ENCODE measurements at regions not wholly inside any gene's neighbourhood (a gene's known extent, or its start where the extent isn't known, plus 50 kb on each side); places are given as distances from the start of the nearest gene placed in this dataset.

- TF ChIP-seq EP300 (IDR thresholded peaks at IDR 0.05; ENCODE audit: low read depth in 2 of 2, low read length in 2 of 2), result no peak
- no peak for TF ChIP-seq EP300 (CRISPR knock-in tag; IDR thresholded peaks at IDR 0.05; ENCODE audit: borderline replicate concordance)
- no peak for TF ChIP-seq PAXIP1 (CRISPR knock-in tag; conservative IDR thresholded peaks at IDR 0.05)
- TF ChIP-seq SOX13 (IDR thresholded peaks at IDR 0.05), result no peak
- TF ChIP-seq SOX13 (CRISPR knock-in tag; conservative IDR thresholded peaks at IDR 0.05 in 1 of 2, IDR thresholded peaks at IDR 0.05 in 1 of 2), result no peak
- no peak for TF ChIP-seq ZNF772 (CRISPR knock-in tag; IDR thresholded peaks at IDR 0.05)
- no peak for TF ChIP-seq PBX2 (CRISPR knock-in tag; IDR thresholded peaks at IDR 0.05)
Observed at GRCh38 chr12:71283883-71284282, 126.1 kb upstream of the TSPAN8 start (continued).

GRCh38 chr12:71282925-71283324 lies 125.1 kb upstream of the TSPAN8 start:
- ATAC-seq, result no peak
- 16% methylated on average over 5 of the region's 5 CpGs for WGBS (ENCODE audit: low lambda C conversion rate)
- TF ChIP-seq NFE2L1 (CRISPR knock-in tag; IDR thresholded peaks at IDR 0.05; ENCODE audit: borderline replicate concordance) (no peak), ZNF616 (CRISPR knock-in tag; IDR thresholded peaks at IDR 0.05; ENCODE audit: low read depth) (no peak), ZBTB37 (CRISPR knock-in tag; IDR thresholded peaks at IDR 0.05) (no peak), ZNF124 (CRISPR knock-in tag; IDR thresholded peaks at IDR 0.05) (no peak), ZZZ3 (CRISPR knock-in tag; IDR thresholded peaks at IDR 0.05; ENCODE audit: borderline replicate concordance) (no peak), LRRFIP1 (CRISPR knock-in tag; conservative IDR thresholded peaks at IDR 0.05) (no peak), ELF3 (CRISPR knock-in tag; IDR thresholded peaks at IDR 0.05) (no peak)

More at GRCh38 chr12:71282925-71283324, 125.1 kb upstream of the TSPAN8 start:
- H3K4me1 ChIP-seq (ENCODE audit: insufficient read depth, low read length), result no peaks in the 10 kb centered on the region
- H3K9ac ChIP-seq (ENCODE audit: insufficient read depth, low read depth, low read length), result no peak overlapping the region
- BruUV-seq (replicated peaks), result no TSS peak
- no peaks in the 10 kb centered on the region; a peak in 1 of 5 replicates for H3K27me3 ChIP-seq (ENCODE audit: control insufficient read depth in 1 of 2, insufficient read depth in 2 of 2, low read length in 2 of 2)
- CTCF ChIA-PET (ENCODE audit: low intra/inter-chr PET ratio, low total read pairs), result no interaction called here
- FAIRE-seq (no peak), DNase-seq (ENCODE audit: low spot score) (no peak)
- H3K79me2 ChIP-seq (ENCODE audit: insufficient read depth, low read length), result no peaks in the 10 kb centered on the region
- no peaks in the 10 kb centered on the region for H4K20me1 ChIP-seq (ENCODE audit: insufficient read depth, low read length)
- intact Hi-C loops (cut with micrococcal nuclease; ENCODE audit: unreplicated experiment) (no loop called here), in situ Hi-C loops (cut with HindIII; ENCODE audit: extremely low pct_ligation_motif_present, low pct_unique_long_range_greater_than_20kb) (no loop called here)
- no peak overlapping the region for H3K27ac ChIP-seq (ENCODE audit: extremely low read length, insufficient read depth, low read length)
- H3K36me3 ChIP-seq (replicated peaks in 1 of 2; ENCODE audit: control insufficient read depth in 1 of 2, insufficient read depth in 2 of 2, low read length in 2 of 2), result no peaks in the 10 kb centered on the region
- POLR2A ChIA-PET, result no interaction called here
- H3K4me3 ChIP-seq (replicated peaks in 1 of 3; ENCODE audit: insufficient read depth in 1 of 3, low read depth in 2 of 3, low read length in 3 of 3), result no peak overlapping the region
- H3K4me2 ChIP-seq (ENCODE audit: low read depth, low read length), result no peak overlapping the region
- no peaks in the 10 kb centered on the region for H3K9me3 ChIP-seq (ENCODE audit: low read length)
- no peak overlapping the region for H2AFZ ChIP-seq (ENCODE audit: low read length)
